HG02763 (cell line): ENCODE measurements at regions not wholly inside any gene's neighbourhood (a gene's known extent, or its start where the extent isn't known, plus 50 kb on each side); places are given as distances from the start of the nearest gene placed in this dataset.
"Not testable (repeated sequence)": the region's sequence is repeated elsewhere in the genome, so short reads cannot be mapped to it uniquely, and the experiment has no call there.

Experiments used
- ATAC-seq: cut with Tn5 transposase; IDR thresholded peaks from one replicate; pipeline ENCODE4 v1.9.1; 2021; ENCODE audit warnings: mild to moderate bottlenecking, moderate library complexity; ENCODE audit not compliant: unreplicated experiment

- ATAC-seq = no peak
Observed at GRCh38 chr6:135647521-135647920, 150.0 kb upstream of the AHI1 start.

GRCh38 chr6:135651964-135652755, 154.6 kb upstream of the AHI1 start:
- peak; percentile 98 for ATAC-seq

- ATAC-seq = no peak
Observed at GRCh38 chr6:135655055-135655454, 157.5 kb upstream of the AHI1 start.

GRCh38 chr6:135657207-135657606, 159.7 kb upstream of the AHI1 start:
- no peak for ATAC-seq

GRCh38 chr6:135658481-135658880, 160.9 kb upstream of the AHI1 start:
- ATAC-seq = no peak

GRCh38 chr6:135658916-135659315, 161.4 kb upstream of the AHI1 start:
- no peak for ATAC-seq

GRCh38 chr6:135664527-135664926, 167.0 kb upstream of the AHI1 start:
- ATAC-seq = no peak

- ATAC-seq = no peak
Observed at GRCh38 chr6:135665935-135666334, 168.4 kb upstream of the AHI1 start.

GRCh38 chr6:135667691-135668455, 170.3 kb upstream of the AHI1 start:
- ATAC-seq = no peak

GRCh38 chr6:135672256-135672655, 174.7 kb upstream of the AHI1 start:
- ATAC-seq = no peak

- ATAC-seq = no peak
Observed at GRCh38 chr6:135673501-135674309, 176.2 kb upstream of the AHI1 start.

- ATAC-seq = no peak
Observed at GRCh38 chr6:135675026-135675425, 176.5 kb upstream of the PDE7B start.

GRCh38 chr6:135675862-135676261, 175.6 kb upstream of the PDE7B start:
- no peak for ATAC-seq

GRCh38 chr6:135680964-135681913, 170.3 kb upstream of the PDE7B start:
- no peak for ATAC-seq

- ATAC-seq = no peak
Observed at GRCh38 chr6:135686784-135687301, 164.7 kb upstream of the PDE7B start.

GRCh38 chr6:135688476-135688875, 163.0 kb upstream of the PDE7B start:
- not testable (repeated sequence) for ATAC-seq

- ATAC-seq = no peak
Observed at GRCh38 chr6:135692426-135692825, 159.1 kb upstream of the PDE7B start.

- ATAC-seq = no peak
Observed at GRCh38 chr6:135693811-135694370, 157.6 kb upstream of the PDE7B start.

- no peak for ATAC-seq
Observed at GRCh38 chr6:135699705-135700104, 151.8 kb upstream of the PDE7B start.

- no peak for ATAC-seq
Observed at GRCh38 chr6:135701426-135701825, 150.1 kb upstream of the PDE7B start.
